MCF 10A (cell line): ENCODE measurements at regions not wholly inside any gene's neighbourhood (a gene's known extent, or its start where the extent isn't known, plus 50 kb on each side); places are given as distances from the start of the nearest gene placed in this dataset.
A peak's percentile ranks its signal among the peaks of the same experiment; 100 is the strongest.

Source experiments
- BruUV-seq: library from RNA; stranded (reverse); fragments of 400-500 nt; replicated peaks from 2 replicates; lab custom pipeline; 2021; lab: Mats Ljungman, UMichigan
- CTCF ChIA-PET: fragments of 300-600 bp; sonication (Branson Sonifier 250); formaldehyde crosslinking; extraction: SDS; loops from one replicate; lab custom pipeline; 2021; ENCODE audit warnings: antibody characterized with exemption, inconsistent platforms; lab: Yijun Ruan, JAX
- POLR2A ChIA-PET: fragments of 300-600, 350-650 bp; sonication (Branson Sonifier 250); formaldehyde crosslinking; extraction: SDS; loops from one replicate; lab custom pipeline; 2020; ENCODE audit warnings: antibody characterized with exemption, inconsistent platforms; lab: Yijun Ruan, JAX
- DNase-seq: peaks from one replicate; pipeline ENCODE4 v3.0.0-alpha.2; 2018; ENCODE audit not compliant: unreplicated experiment
- H3K27ac Mint-ChIP-seq: one replicate; pipeline ENCODE4 v1.8.0; 2022; ENCODE audit warnings: mild to moderate bottlenecking, low read depth, mixed read lengths; ENCODE audit not compliant: unreplicated experiment
- H3K27me3 Mint-ChIP-seq: one replicate; pipeline ENCODE4 v1.8.0; 2022; ENCODE audit warnings: mixed read lengths; ENCODE audit not compliant: insufficient read depth, unreplicated experiment
- H3K36me3 Mint-ChIP-seq: one replicate; pipeline ENCODE4 v1.8.0; 2022; ENCODE audit warnings: mild to moderate bottlenecking, moderate library complexity, mixed read lengths; ENCODE audit not compliant: insufficient read depth, unreplicated experiment
- H3K4me1 Mint-ChIP-seq: one replicate; pipeline ENCODE4 v1.8.0; 2022; ENCODE audit warnings: mixed read lengths; ENCODE audit not compliant: insufficient read depth, unreplicated experiment
- H3K4me3 Mint-ChIP-seq: one replicate; pipeline ENCODE4 v1.8.0; 2022; ENCODE audit warnings: mild to moderate bottlenecking, moderate library complexity, mixed read lengths; ENCODE audit not compliant: unreplicated experiment
- H3K9me3 Mint-ChIP-seq: one replicate; pipeline ENCODE4 v1.8.0; 2022; ENCODE audit warnings: mixed read lengths; ENCODE audit not compliant: unreplicated experiment
- CTCF ChIP-seq: fragments of 200-600 bp; IDR thresholded peaks from one replicate; pipeline ENCODE4 v1.8.0; 2022; ENCODE audit warnings: antibody characterized with exemption, mild to moderate bottlenecking; ENCODE audit not compliant: unreplicated experiment
- intact Hi-C: fragments of 100-400 bp; cut with micrococcal nuclease; formaldehyde crosslinking; loops from 2 replicates; pipeline ENCODE4 v1.14.1; 2022

GRCh38 chr4:137310166-137310565, 222.1 kb downstream of the PCDH18 start:
- peaks cover 33% of the 10 kb centered on the region for H3K4me1 Mint-ChIP-seq
- CTCF ChIA-PET: no interaction called here

GRCh38 chr4:137309424-137309823, 222.9 kb downstream of the PCDH18 start:
- ChIA-PET POLR2A (no interaction called here), CTCF (no interaction called here)
- Mint-ChIP-seq H3K27ac (peak overlapping the region; percentile 97), H3K9me3 (no peaks in the 10 kb centered on the region), H3K36me3 (no peaks in the 10 kb centered on the region), H3K4me3 (no peak overlapping the region), H3K27me3 (no peaks in the 10 kb centered on the region), H3K4me1 (peaks cover 33% of the 10 kb centered on the region)
- no peak for TF ChIP-seq CTCF
- no peak for DNase-seq
- BruUV-seq: no TSS peak
- intact Hi-C loops: no loop called here

More at GRCh38 chr4:137310166-137310565, 222.1 kb downstream of the PCDH18 start:
- POLR2A ChIA-PET: no interaction called here
- H3K27me3 Mint-ChIP-seq: no peaks in the 10 kb centered on the region
- intact Hi-C loops: loop anchor here (5.0 kb wide), 1 partner anchor 57 kb away; no protein-coding TSS in a partner anchor
- H3K9me3 Mint-ChIP-seq: no peaks in the 10 kb centered on the region
- no peak for TF ChIP-seq CTCF
- H3K4me3 Mint-ChIP-seq: peak overlapping the region; percentile 19
- peak overlapping the region; percentile 97 for H3K27ac Mint-ChIP-seq
- peak; percentile 9 for DNase-seq
- BruUV-seq: no TSS peak
- no peaks in the 10 kb centered on the region for H3K36me3 Mint-ChIP-seq

- ChIA-PET POLR2A (interaction anchor here (1.1 kb wide), 1 partner anchor 9 kb away, joined by 3 read pairs; no protein-coding TSS in a partner anchor), CTCF (interaction anchor here (0.7 kb wide), 1 partner anchor 923 kb away, joined by 3 read pairs; no protein-coding TSS in a partner anchor)
- H3K27ac Mint-ChIP-seq: peak overlapping the region; percentile 70
- peaks cover 30% of the 10 kb centered on the region for H3K4me1 Mint-ChIP-seq
- BruUV-seq: no TSS peak
- peak; percentile 56 for DNase-seq
- no peak for TF ChIP-seq CTCF
- no peaks in the 10 kb centered on the region for H3K27me3 Mint-ChIP-seq
- H3K4me3 Mint-ChIP-seq: no peak overlapping the region
- H3K36me3 Mint-ChIP-seq: no peaks in the 10 kb centered on the region
- intact Hi-C loops: no loop called here
- H3K9me3 Mint-ChIP-seq: no peaks in the 10 kb centered on the region
Observed at GRCh38 chr4:137307806-137308205, 224.5 kb downstream of the PCDH18 start.

GRCh38 chr4:137300776-137301175, 231.5 kb downstream of the PCDH18 start:
- no TSS peak for BruUV-seq
- ChIA-PET CTCF (no interaction called here), POLR2A (interaction anchor here (1.8 kb wide), 1 partner anchor 9 kb away, joined by 5 read pairs; no protein-coding TSS in a partner anchor)
- DNase-seq: no peak
- Mint-ChIP-seq H3K27ac (no peak overlapping the region), H3K4me3 (no peak overlapping the region), H3K4me1 (peaks cover 6% of the 10 kb centered on the region), H3K9me3 (peaks cover 18% of the 10 kb centered on the region), H3K36me3 (no peaks in the 10 kb centered on the region), H3K27me3 (no peaks in the 10 kb centered on the region)
- intact Hi-C loops: no loop called here
- no peak for TF ChIP-seq CTCF
